Large intestine (tissue), 3 donors: ENCODE measurements at regions not wholly inside any gene's neighbourhood (a gene's known extent, or its start where the extent isn't known, plus 50 kb on each side); places are given as distances from the start of the nearest gene placed in this dataset.

Experiments used
- DNase-seq, 2 donors: peaks; one replicate each; pipeline versions ENCODE4 v3.0.0 to v3.0.0-alpha.2; 2013
- H3K27ac ChIP-seq: one replicate; pipeline ENCODE4 v1.5.1; 2013; ENCODE audit warnings: low read length
- H3K27me3 ChIP-seq: 2 replicates; pipeline ENCODE4 v1.6.1; 2013; ENCODE audit warnings: low read length; ENCODE audit not compliant: control insufficient read depth, insufficient read depth
- H3K36me3 ChIP-seq: 2 replicates; pipeline ENCODE4 v1.6.1; 2013; ENCODE audit warnings: low read length; ENCODE audit not compliant: control insufficient read depth, insufficient read depth
- H3K4me1 ChIP-seq: one replicate; pipeline ENCODE4 v1.6.1; 2013; ENCODE audit warnings: low read length; ENCODE audit not compliant: control insufficient read depth, insufficient read depth
- H3K4me3 ChIP-seq: one replicate; pipeline ENCODE4 v1.5.1; 2013; ENCODE audit warnings: low read length
- H3K9me3 ChIP-seq: one replicate; pipeline ENCODE4 v1.6.1; 2013; ENCODE audit warnings: mild to moderate bottlenecking, low read depth, low read length, moderate library complexity; ENCODE audit not compliant: control insufficient read depth
- WGBS: methylation state at CpG from one replicate; pipeline ENCODE4 v1.1.5; 2013; ENCODE audit warnings: low lambda C conversion rate; ENCODE audit not compliant: insufficient coverage; 5-methylcytosine and 5-hydroxymethylcytosine counted together

- Histone ChIP-seq H3K4me1 (peaks cover 7% of the 10 kb centered on the region), H3K36me3 (no peaks in the 10 kb centered on the region), H3K27ac (no peak overlapping the region), H3K4me3 (no peak overlapping the region), H3K9me3 (no peaks in the 10 kb centered on the region), H3K27me3 (no peaks in the 10 kb centered on the region)
- DNase-seq, result peak; percentile 35 to 72
Observed at GRCh38 chr6:101202867-101203374, 190.6 kb upstream of the GRIK2 start.

- Histone ChIP-seq H3K36me3 (no peaks in the 10 kb centered on the region), H3K9me3 (no peaks in the 10 kb centered on the region), H3K27me3 (no peaks in the 10 kb centered on the region), H3K4me1 (peaks cover 13% of the 10 kb centered on the region), H3K27ac (no peak overlapping the region), H3K4me3 (no peak overlapping the region)
- WGBS, result no CpG with 5 or more reads among the region's 2 CpGs
- DNase-seq, result no peak
Observed at GRCh38 chr6:101203664-101204063, 189.8 kb upstream of the GRIK2 start.

- 0% methylated on average over 2 of the region's 4 CpGs for WGBS
- H3K27ac ChIP-seq, result peak overlapping the region; percentile 80
Observed at GRCh38 chr6:101208152-101208551, 185.4 kb upstream of the GRIK2 start.

GRCh38 chr6:101212640-101213039, 180.9 kb upstream of the GRIK2 start:
- Histone ChIP-seq H3K4me1 (peaks cover 10% of the 10 kb centered on the region), H3K36me3 (no peaks in the 10 kb centered on the region), H3K27ac (no peak overlapping the region), H3K9me3 (no peaks in the 10 kb centered on the region), H3K27me3 (no peaks in the 10 kb centered on the region), H3K4me3 (no peak overlapping the region)
- no peak for DNase-seq
- WGBS, result 100% methylated on average over 1 of the region's 4 CpGs

More at GRCh38 chr6:101208152-101208551, 185.4 kb upstream of the GRIK2 start:
- peak; percentile 87 to 96 for DNase-seq
- peaks cover 14% of the 10 kb centered on the region for H3K4me1 ChIP-seq
- no peaks in the 10 kb centered on the region for H3K36me3 ChIP-seq
- H3K9me3 ChIP-seq, result no peaks in the 10 kb centered on the region
- no peak overlapping the region for H3K4me3 ChIP-seq
- no peaks in the 10 kb centered on the region for H3K27me3 ChIP-seq

GRCh38 chr6:101222007-101222406, 171.5 kb upstream of the GRIK2 start:
- Histone ChIP-seq H3K4me3 (no peak overlapping the region), H3K36me3 (no peaks in the 10 kb centered on the region), H3K27ac (no peak overlapping the region), H3K9me3 (no peaks in the 10 kb centered on the region), H3K27me3 (no peaks in the 10 kb centered on the region), H3K4me1 (no peaks in the 10 kb centered on the region)
- DNase-seq, result no peak

- no peaks in the 10 kb centered on the region for H3K9me3 ChIP-seq
Observed at GRCh38 chr6:101224751-101225150, 168.8 kb upstream of the GRIK2 start.

GRCh38 chr6:101226677-101227135, 166.8 kb upstream of the GRIK2 start:
- H3K27ac ChIP-seq, result no peak overlapping the region
- WGBS, result no CpG with 5 or more reads among the region's 12 CpGs
- H3K4me3 ChIP-seq, result no peak overlapping the region
- no peaks in the 10 kb centered on the region for H3K36me3 ChIP-seq
- DNase-seq, result peak in 1 of 2 donors; percentile 14
- no peaks in the 10 kb centered on the region for H3K27me3 ChIP-seq
- H3K9me3 ChIP-seq, result no peaks in the 10 kb centered on the region
- no peaks in the 10 kb centered on the region for H3K4me1 ChIP-seq

More at GRCh38 chr6:101224751-101225150, 168.8 kb upstream of the GRIK2 start:
- WGBS, result 83% methylated on average over 4 of the region's 6 CpGs
- no peak overlapping the region for H3K4me3 ChIP-seq
- H3K36me3 ChIP-seq, result no peaks in the 10 kb centered on the region
- no peak for DNase-seq
- H3K4me1 ChIP-seq, result no peaks in the 10 kb centered on the region
- H3K27ac ChIP-seq, result no peak overlapping the region
- no peaks in the 10 kb centered on the region for H3K27me3 ChIP-seq

GRCh38 chr6:101230866-101231265, 162.6 kb upstream of the GRIK2 start:
- Histone ChIP-seq H3K27me3 (no peaks in the 10 kb centered on the region), H3K4me1 (no peaks in the 10 kb centered on the region), H3K9me3 (no peaks in the 10 kb centered on the region), H3K36me3 (no peaks in the 10 kb centered on the region), H3K27ac (no peak overlapping the region), H3K4me3 (no peak overlapping the region)
- no CpG with 5 or more reads among the region's 5 CpGs for WGBS
- DNase-seq, result no peak

- no CpG with 5 or more reads among the region's 7 CpGs for WGBS
- Histone ChIP-seq H3K4me1 (no peaks in the 10 kb centered on the region), H3K36me3 (no peaks in the 10 kb centered on the region), H3K27me3 (no peaks in the 10 kb centered on the region), H3K9me3 (no peaks in the 10 kb centered on the region), H3K4me3 (no peak overlapping the region), H3K27ac (no peak overlapping the region)
- DNase-seq, result no peak
Observed at GRCh38 chr6:101231606-101232235, 161.8 kb upstream of the GRIK2 start.

GRCh38 chr6:101232961-101233360, 160.5 kb upstream of the GRIK2 start:
- Histone ChIP-seq H3K4me3 (no peak overlapping the region), H3K27ac (no peak overlapping the region), H3K4me1 (no peaks in the 10 kb centered on the region), H3K36me3 (no peaks in the 10 kb centered on the region), H3K9me3 (no peaks in the 10 kb centered on the region), H3K27me3 (no peaks in the 10 kb centered on the region)
- no peak for DNase-seq

GRCh38 chr6:101236709-101237108, 156.8 kb upstream of the GRIK2 start:
- DNase-seq, result no peak
- no peaks in the 10 kb centered on the region for H3K9me3 ChIP-seq
- 94% methylated on average over 2 of the region's 4 CpGs for WGBS
- H3K27me3 ChIP-seq, result no peaks in the 10 kb centered on the region
- no peak overlapping the region for H3K4me3 ChIP-seq
- H3K4me1 ChIP-seq, result no peaks in the 10 kb centered on the region
- H3K27ac ChIP-seq, result no peak overlapping the region
- no peaks in the 10 kb centered on the region for H3K36me3 ChIP-seq
